Gastrocnemius medialis (tissue), 4 donors: ENCODE measurements at regions not wholly inside any gene's neighbourhood (a gene's known extent, or its start where the extent isn't known, plus 50 kb on each side); places are given as distances from the start of the nearest gene placed in this dataset.

Experiments used
- POLR2A ChIP-seq, 2 donors: fragments of 450-650 bp; IDR thresholded peaks; one replicate each; pipeline ENCODE4 v1.6.1; 2017; ENCODE audit warnings: antibody characterized with exemption in 2 of 2, mild to moderate bottlenecking in 2 of 2, moderate library complexity in 2 of 2
- TF ChIP-seq, protein P1 (sequence below), 5 experiments: fragments of 450-650 bp in 3 of 5; fragments of 200-600 bp in 2 of 5; sonication (generic) in 2 of 5; IDR thresholded peaks in 4 of 5; conservative IDR thresholded peaks in 1 of 5; 1 replicate in 4 of 5; 2 replicates in 1 of 5; pipeline ENCODE4 v1.5.1; 2016 to 2019; ENCODE audit warnings: antibody characterized with exemption in 5 of 5, mild to moderate bottlenecking in 3 of 5, moderate library complexity in 3 of 5

DNA sequence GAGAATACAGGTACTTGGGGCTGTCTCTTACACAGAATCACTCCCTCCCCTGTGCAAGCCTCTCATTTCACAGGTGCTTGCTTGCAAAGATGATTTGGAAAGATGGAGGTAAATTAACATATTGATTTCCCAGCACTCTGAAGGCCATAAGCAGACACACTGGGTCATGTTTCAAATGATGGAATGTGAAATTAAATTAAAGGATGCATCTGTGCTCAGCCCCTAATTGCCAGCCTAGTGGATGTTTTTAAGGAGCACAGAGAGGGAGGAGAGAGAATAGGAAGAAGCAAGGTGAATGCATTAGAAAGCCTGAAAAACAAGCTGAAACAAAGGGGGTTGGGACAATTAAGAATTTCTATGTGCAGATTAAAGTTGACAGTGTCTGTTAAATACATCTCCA, 96.1 kb upstream of the GRIP1 start:
- TF ChIP-seq, protein P1, sequence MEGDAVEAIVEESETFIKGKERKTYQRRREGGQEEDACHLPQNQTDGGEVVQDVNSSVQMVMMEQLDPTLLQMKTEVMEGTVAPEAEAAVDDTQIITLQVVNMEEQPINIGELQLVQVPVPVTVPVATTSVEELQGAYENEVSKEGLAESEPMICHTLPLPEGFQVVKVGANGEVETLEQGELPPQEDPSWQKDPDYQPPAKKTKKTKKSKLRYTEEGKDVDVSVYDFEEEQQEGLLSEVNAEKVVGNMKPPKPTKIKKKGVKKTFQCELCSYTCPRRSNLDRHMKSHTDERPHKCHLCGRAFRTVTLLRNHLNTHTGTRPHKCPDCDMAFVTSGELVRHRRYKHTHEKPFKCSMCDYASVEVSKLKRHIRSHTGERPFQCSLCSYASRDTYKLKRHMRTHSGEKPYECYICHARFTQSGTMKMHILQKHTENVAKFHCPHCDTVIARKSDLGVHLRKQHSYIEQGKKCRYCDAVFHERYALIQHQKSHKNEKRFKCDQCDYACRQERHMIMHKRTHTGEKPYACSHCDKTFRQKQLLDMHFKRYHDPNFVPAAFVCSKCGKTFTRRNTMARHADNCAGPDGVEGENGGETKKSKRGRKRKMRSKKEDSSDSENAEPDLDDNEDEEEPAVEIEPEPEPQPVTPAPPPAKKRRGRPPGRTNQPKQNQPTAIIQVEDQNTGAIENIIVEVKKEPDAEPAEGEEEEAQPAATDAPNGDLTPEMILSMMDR (IDR thresholded peaks at IDR 0.05 in 4 of 5, conservative IDR thresholded peaks at IDR 0.05 in 1 of 5), result no peak
- no peak for TF ChIP-seq POLR2A (IDR thresholded peaks at IDR 0.05)
